Upper lobe of left lung (tissue), 6 donors: ENCODE measurements at regions not wholly inside any gene's neighbourhood (a gene's known extent, or its start where the extent isn't known, plus 50 kb on each side); places are given as distances from the start of the nearest gene placed in this dataset.

Source experiments
- ATAC-seq, 2 donors: fragments of 200-7000 bp; cut with Tn5 transposase; one replicate each; pipeline ENCODE4 v1.9.1; 2022; ENCODE audit warnings: mild to moderate bottlenecking in 2 of 2, moderate library complexity in 2 of 2; ENCODE audit not compliant: low FRiP score in 2 of 2
- DNase-seq, 2 donors: peaks; one replicate each; pipeline ENCODE4 v3.0.0-alpha.2; 2019 to 2020
- H3K27ac ChIP-seq, 4 donors: fragments of 200-600 bp; sonication (generic); one replicate each; pipeline ENCODE4 v1.5.1; 2016 to 2019
- H3K27me3 ChIP-seq, 4 donors: fragments of 200-600 bp; sonication (generic); one replicate each; pipeline ENCODE4 v1.5.1; 2017 to 2019
- H3K36me3 ChIP-seq, 4 donors: fragments of 200-600 bp; sonication (generic); one replicate each; pipeline ENCODE4 v1.5.1; 2016 to 2019
- H3K4me1 ChIP-seq, 4 donors: fragments of 200-600 bp; sonication (generic); one replicate each; pipeline ENCODE4 v1.5.1; 2018 to 2019
- H3K4me3 ChIP-seq, 4 donors: fragments of 200-600 bp; sonication (generic); one replicate each; pipeline ENCODE4 v1.5.1; 2017 to 2019; ENCODE audit warnings: mild to moderate bottlenecking in 2 of 4, moderate library complexity in 1 of 4
- H3K9me3 ChIP-seq, 4 donors: fragments of 200-600 bp; sonication (generic); one replicate each; pipeline ENCODE4 v1.5.1; 2018 to 2019
- CTCF ChIP-seq, 6 experiments: fragments of 450-650 bp in 4 of 6; fragments of 200-600 bp in 2 of 6; sonication (generic) in 2 of 6; IDR thresholded peaks; one replicate each; pipeline ENCODE4 v1.5.1; 2016 to 2019; ENCODE audit warnings: antibody characterized with exemption in 6 of 6
- EP300 ChIP-seq, 4 donors: sonication (generic); formaldehyde crosslinking; IDR thresholded peaks; one replicate each; pipeline ENCODE4 v1.5.1; 2017; ENCODE audit warnings: antibody characterized with exemption in 4 of 4, control low read depth in 2 of 4
- POLR2A ChIP-seq, 4 donors: fragments of 450-650 bp; IDR thresholded peaks; one replicate each; pipeline ENCODE4 v1.5.1; 2016 to 2017; ENCODE audit warnings: antibody characterized with exemption in 4 of 4, mild to moderate bottlenecking in 2 of 4
- POLR2AphosphoS5 ChIP-seq, 2 donors: sonication (generic); formaldehyde crosslinking; IDR thresholded peaks; one replicate each; pipeline ENCODE4 v1.5.1; 2017; ENCODE audit warnings: antibody characterized with exemption in 2 of 2
- WGBS, 2 donors: methylation state at CpG; one replicate each; pipeline ENCODE4 v1.1.5; 2017 to 2018; 5-methylcytosine and 5-hydroxymethylcytosine counted together
- donor health status: DM: no; HTN: no; CAD: no; lungs with moderate emphysema.
- donor health status: DM: no; HTN: yes; CAD: no; lungs with severe emphysema.

GRCh38 chr6:133052465-133052864, 188.7 kb upstream of the EYA4 start:
- Histone ChIP-seq H3K9me3 (no peaks in the 10 kb centered on the region), H3K36me3 (no peaks in the 10 kb centered on the region), H3K4me3 (no peak overlapping the region), H3K4me1 (no peaks in the 10 kb centered on the region), H3K27me3 (no peaks in the 10 kb centered on the region), H3K27ac (no peak overlapping the region)
- no peak for ATAC-seq
- TF ChIP-seq EP300 (IDR thresholded peaks at IDR 0.05) (no peak), CTCF (IDR thresholded peaks at IDR 0.05) (no peak), POLR2A (IDR thresholded peaks at IDR 0.05) (no peak), POLR2AphosphoS5 (IDR thresholded peaks at IDR 0.05) (no peak)
- DNase-seq: no peak
- 92 to 100% methylated on average over 2 of the region's 2 CpGs for WGBS, 2 donors

- ATAC-seq: no peak
- no peak overlapping the region for H3K4me3 ChIP-seq
- no peaks in the 10 kb centered on the region for H3K27me3 ChIP-seq
- no peaks in the 10 kb centered on the region for H3K36me3 ChIP-seq
- WGBS, 2 donors: 76 to 82% methylated on average over 4 to 5 of the region's 5 CpGs
- no peak overlapping the region for H3K27ac ChIP-seq
- H3K9me3 ChIP-seq: no peaks in the 10 kb centered on the region
- TF ChIP-seq POLR2AphosphoS5 (IDR thresholded peaks at IDR 0.05) (no peak), CTCF (IDR thresholded peaks at IDR 0.05) (no peak), EP300 (IDR thresholded peaks at IDR 0.05) (no peak), POLR2A (IDR thresholded peaks at IDR 0.05) (no peak)
- DNase-seq: no peak
- no peaks in the 10 kb centered on the region for H3K4me1 ChIP-seq
Measured at GRCh38 chr6:133055441-133055966, 185.7 kb upstream of the EYA4 start.

GRCh38 chr6:133057352-133057751, 183.8 kb upstream of the EYA4 start:
- Histone ChIP-seq H3K36me3 (no peaks in the 10 kb centered on the region), H3K27me3 (no peaks in the 10 kb centered on the region), H3K4me3 (no peak overlapping the region), H3K4me1 (no peaks in the 10 kb centered on the region), H3K9me3 (no peaks in the 10 kb centered on the region), H3K27ac (no peak overlapping the region)
- no peak for TF ChIP-seq POLR2AphosphoS5 (IDR thresholded peaks at IDR 0.05)
- DNase-seq: no peak
- ATAC-seq: no peak
- WGBS, 2 donors: 85 to 93% methylated on average over 2 of the region's 2 CpGs

GRCh38 chr6:133062077-133062476, 179.1 kb upstream of the EYA4 start:
- 65 to 74% methylated on average over 4 of the region's 4 CpGs for WGBS, 2 donors
- Histone ChIP-seq H3K4me3 (no peak overlapping the region), H3K27ac (no peak overlapping the region), H3K36me3 (no peaks in the 10 kb centered on the region), H3K27me3 (no peaks in the 10 kb centered on the region), H3K9me3 (no peaks in the 10 kb centered on the region), H3K4me1 (no peaks in the 10 kb centered on the region)
- DNase-seq (no peak), ATAC-seq (peak in 1 of 2 donors; percentile 81)
- TF ChIP-seq POLR2A (IDR thresholded peaks at IDR 0.05) (no peak), EP300 (IDR thresholded peaks at IDR 0.05) (no peak), POLR2AphosphoS5 (IDR thresholded peaks at IDR 0.05) (no peak), CTCF (IDR thresholded peaks at IDR 0.05) (no peak)

GRCh38 chr6:133062696-133063306, 178.4 kb upstream of the EYA4 start:
- ATAC-seq (peak in 1 of 2 donors; percentile 56), DNase-seq (no peak)
- Histone ChIP-seq H3K4me1 (no peaks in the 10 kb centered on the region), H3K27ac (no peak overlapping the region), H3K4me3 (no peak overlapping the region), H3K9me3 (no peaks in the 10 kb centered on the region), H3K27me3 (no peaks in the 10 kb centered on the region), H3K36me3 (no peaks in the 10 kb centered on the region)
- TF ChIP-seq EP300 (IDR thresholded peaks at IDR 0.05): no peak
- TF ChIP-seq POLR2A (IDR thresholded peaks at IDR 0.05): no peak
- no peak for TF ChIP-seq POLR2AphosphoS5 (IDR thresholded peaks at IDR 0.05)
- no peak for TF ChIP-seq CTCF (IDR thresholded peaks at IDR 0.05)
- whole genome bisulfite sequencing, 2 donors: 73 to 80% methylated on average over 8 of the region's 8 CpGs
